GM19239 (cell line): ENCODE measurements at regions not wholly inside any gene's neighbourhood (a gene's known extent, or its start where the extent isn't known, plus 50 kb on each side); places are given as distances from the start of the nearest gene placed in this dataset.

Source experiments
- DNase-seq: peaks from one replicate; pipeline ENCODE4 v3.0.0; 2011; ENCODE audit warnings: low spot score; ENCODE audit not compliant: insufficient read length
- FAIRE-seq: peaks from 2 replicates; lab custom pipeline; 2011; peaks lifted over from hg19 to GRCh38; lab: Jason Lieb, UNC

DNA sequence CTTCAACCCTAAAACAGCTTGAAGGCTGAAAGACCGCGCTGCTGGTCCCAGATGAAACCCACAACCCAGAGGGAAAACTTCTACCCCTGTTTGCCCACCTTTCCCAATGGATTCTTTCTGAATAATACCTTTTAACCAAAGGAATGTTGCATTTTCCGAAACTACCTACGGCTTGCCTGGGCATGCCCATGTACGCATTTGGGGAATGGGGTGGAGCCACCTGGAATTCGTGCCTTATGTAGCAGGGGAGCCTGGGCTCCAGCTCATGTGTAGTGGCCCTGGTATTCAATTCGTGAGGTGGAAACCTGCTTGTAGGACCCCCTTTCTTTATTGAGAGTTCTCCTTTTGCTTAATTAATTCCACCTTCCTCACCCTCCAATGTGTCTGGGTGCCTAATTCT lies 256.6 kb upstream of the RGS18 start:
- DNase-seq (no peak), FAIRE-seq (no peak)

DNA sequence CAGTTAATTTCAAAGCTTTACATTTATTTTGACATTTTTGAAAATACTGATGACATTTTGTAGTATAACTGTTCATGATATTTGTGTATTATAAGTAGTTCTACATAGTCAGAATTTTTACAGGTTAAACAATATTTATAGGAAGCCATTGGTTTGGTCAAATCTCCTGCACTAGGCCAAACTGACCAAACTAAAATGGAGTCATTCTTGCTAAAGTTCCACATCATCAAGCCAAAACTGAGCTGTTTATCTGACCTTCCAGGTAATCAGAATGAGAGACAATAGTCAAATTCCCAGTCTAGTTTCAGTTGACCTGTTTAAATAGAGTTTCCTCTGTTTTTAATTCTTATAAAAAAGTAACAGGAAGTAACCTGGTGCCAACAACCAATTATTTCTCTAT lies 253.3 kb upstream of the RGS18 start:
- no peak for DNase-seq
- no peak for FAIRE-seq

DNA sequence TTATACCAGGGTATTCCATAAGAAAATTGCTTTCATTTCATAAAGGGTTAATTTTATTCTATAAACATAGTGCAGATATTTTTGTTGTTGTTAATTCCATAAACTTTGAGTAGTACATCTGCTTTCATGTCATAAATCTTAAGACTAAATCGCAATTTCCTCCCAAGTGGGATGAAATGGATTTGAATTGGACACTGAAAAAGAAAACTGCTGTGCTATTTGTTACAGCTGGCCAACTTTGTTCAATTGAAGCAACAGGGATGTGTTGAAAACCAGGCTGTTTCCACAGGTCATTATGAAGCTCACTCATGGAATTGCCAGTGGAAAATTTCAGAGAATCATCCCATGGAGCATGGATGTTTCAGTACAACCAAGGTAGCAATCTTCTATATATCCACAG lies 252.5 kb upstream of the RGS18 start:
- FAIRE-seq (no peak), DNase-seq (no peak)

DNA sequence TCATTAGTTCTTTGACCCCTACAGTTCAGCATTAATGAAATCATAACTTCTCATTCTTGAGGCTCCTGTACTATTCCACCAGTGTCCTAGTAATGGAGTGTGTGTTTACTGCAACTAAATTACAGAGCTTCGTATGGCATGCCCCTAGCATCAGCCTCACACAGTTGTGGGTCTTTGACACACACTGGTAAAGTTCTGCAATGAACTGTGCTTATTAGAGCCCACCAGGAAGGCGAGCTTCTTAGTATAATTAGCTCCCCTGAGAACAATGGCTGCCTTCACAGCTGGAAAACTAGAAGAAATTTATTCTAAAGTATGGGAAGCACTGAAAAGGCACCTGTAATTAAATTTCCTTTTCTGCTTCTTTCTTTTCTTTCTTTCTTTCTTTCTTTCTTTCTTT lies 251.1 kb upstream of the RGS18 start:
- DNase-seq (no peak), FAIRE-seq (no peak)

DNA sequence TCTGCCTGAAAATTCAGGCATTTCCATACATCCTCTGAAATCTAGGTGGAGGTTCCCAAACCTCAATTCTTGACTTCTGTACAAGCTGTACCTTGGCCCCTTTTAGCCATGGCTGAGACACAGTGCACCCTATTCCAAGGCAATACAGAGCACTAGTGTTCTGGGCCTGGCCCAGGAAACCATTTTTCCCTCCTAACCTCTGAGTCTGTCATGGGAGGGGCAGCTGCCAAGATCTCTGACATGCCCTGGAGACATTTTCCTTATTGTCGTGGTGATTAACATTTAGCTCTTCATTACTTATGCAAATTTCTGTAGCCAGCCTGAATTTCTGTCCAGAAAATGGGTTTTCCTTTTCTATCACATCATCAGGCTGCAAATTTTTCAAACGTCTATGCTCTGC lies 248.0 kb upstream of the RGS18 start:
- FAIRE-seq (no peak), DNase-seq (no peak)

DNA sequence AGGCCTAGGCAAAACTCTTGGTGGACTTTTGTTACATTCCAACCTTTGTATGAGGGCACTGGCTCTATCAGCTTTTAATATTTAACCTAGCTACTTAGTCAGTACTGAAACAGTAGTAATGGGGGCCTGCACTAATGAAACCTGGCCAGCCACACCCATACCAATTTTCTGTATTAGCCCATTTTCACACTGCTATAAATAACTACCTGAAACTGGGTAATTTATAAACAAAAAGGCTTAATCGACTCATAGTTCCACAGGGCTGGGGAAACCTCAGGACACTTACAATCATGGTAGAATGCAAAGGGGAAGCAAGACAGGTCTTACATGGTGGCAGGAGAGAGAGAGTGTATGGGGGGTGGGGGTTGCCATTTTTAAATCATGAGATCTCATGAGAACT lies 245.7 kb upstream of the RGS18 start:
- FAIRE-seq: peak; percentile 31

DNA sequence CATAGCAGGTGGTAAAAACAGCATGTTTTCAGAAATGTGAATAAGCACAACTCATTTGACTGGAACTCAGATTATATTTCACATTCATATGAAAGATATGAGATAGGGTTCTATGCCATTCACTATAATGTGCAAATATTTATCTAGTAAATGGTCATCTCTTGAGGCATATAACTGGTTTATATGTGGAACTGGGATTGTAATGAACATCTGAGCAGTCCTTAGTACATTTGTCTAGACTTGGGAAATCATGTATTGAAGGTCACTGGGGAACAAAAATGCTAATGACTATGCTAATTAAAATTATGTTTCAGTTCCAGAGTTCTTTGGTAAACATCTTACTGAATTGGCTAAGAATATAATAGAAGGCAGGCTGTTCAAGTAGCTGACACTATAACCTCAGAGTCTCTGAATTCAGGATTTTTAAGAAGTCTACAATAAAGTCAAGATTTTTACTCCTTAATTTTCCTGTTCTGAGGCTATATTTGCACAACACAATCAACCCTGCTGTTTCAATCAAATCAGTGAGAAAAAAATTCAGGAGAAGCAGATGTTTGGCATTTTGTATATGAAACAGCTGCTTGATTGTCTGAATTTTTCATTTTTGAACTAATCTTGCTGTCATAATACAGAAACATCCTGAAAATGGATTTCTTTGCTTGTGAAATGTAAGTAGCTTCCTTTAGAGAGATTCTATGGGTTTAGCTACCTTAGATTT lies 244.8 kb upstream of the RGS18 start:
- no peak for FAIRE-seq
- no peak for DNase-seq

More for the DNA sequence above, 245.7 kb upstream of the RGS18 start:
- no peak for DNase-seq

DNA sequence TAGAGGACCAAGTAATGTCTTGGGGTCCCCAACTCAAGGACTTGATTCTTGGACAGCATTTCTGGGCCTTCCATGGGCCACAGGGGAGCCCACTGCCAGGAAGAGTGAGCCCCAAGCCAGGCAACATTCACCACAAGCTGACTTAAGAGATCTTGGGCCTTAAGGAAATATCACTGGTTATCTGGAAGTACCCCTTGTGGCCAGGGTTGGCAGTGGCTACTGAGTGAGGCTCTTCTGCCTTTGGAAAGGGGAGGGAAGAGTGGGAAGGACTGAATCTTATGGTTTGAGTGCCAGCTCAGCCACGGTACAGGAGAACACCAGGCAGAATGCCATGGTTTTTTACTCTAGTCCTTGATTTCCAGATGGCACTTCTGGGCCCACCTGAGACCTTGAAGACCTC lies 228.9 kb upstream of the RGS18 start:
- no peak for FAIRE-seq

DNA sequence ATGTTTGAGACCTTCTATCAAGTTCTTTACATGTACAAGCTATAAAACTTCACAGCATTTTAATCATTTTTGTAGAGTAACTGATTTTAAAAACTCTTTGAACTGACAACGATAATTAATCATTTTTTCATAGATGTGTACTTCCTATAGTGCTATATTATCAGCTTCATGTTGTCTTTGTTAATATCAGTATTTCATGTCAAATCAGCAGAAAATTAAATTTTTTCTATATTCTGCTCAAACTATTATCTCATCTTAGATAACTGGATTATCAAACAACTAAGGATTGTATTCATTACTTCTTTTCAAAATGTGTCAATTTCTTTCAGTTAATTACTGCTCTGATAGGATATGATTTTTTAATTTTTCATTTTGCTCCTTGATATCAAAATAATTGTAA lies 214.6 kb upstream of the RGS18 start:
- FAIRE-seq: no peak

More for the DNA sequence above, 228.9 kb upstream of the RGS18 start:
- no peak for DNase-seq

DNA sequence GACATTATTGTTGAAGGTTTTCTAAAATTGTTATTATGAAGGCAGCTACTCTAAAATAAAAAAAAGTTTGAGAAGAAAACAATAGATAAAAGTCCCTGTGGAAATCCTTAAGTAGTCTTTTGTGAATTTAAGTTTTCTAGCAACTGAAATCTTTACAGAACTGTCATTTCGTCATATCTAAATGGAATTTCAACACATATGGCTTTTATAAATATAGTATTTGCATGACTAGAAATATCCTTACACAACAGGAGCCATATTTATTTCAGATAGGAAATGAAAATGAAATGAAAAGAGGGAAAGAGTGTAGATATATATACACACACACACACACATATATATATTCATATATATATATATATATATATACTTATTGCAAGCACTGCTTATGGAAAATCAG lies 204.7 kb upstream of the RGS18 start:
- DNase-seq: no peak

More for the DNA sequence above, 214.6 kb upstream of the RGS18 start:
- no peak for DNase-seq

DNA sequence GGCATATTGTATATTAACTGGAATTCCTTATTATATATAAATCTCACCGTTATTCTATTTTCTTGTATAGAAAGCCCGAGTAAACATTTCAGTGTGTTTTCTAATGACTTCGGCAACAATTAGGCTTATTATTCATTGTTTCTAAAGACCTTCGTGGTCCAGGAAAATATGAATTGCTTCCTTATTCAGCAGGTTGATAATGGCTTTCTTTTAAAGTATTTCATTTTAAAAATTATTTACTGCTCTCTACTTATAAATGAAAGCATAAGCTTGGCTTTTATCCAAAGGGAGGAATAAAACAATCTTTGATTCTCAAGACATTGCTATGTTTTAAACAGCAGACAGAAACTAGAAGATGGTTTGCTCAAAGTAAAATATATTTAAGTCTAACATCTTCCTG lies 198.4 kb upstream of the RGS18 start:
- DNase-seq (no peak), FAIRE-seq (no peak)

More for the DNA sequence above, 204.7 kb upstream of the RGS18 start:
- FAIRE-seq: no peak

DNA sequence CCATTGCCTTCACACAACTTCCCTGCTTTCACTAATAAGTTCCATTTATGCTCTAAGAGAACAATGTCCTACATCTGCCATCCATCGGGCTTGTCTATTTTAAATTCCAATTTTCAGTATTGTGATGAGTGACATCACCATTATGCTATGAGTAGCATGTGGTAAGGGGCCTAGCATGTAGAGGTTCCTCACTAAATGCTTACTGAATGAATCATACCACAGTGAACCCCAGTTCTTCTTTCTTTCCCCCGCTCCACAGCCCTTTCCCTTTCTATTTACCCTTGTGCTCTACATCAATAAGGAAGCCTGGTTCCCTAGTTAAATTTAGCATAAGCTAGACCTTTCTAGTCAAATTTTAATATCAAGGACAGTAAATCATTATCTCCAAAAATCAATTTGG lies 195.0 kb upstream of the RGS18 start:
- FAIRE-seq (no peak), DNase-seq (no peak)

DNA sequence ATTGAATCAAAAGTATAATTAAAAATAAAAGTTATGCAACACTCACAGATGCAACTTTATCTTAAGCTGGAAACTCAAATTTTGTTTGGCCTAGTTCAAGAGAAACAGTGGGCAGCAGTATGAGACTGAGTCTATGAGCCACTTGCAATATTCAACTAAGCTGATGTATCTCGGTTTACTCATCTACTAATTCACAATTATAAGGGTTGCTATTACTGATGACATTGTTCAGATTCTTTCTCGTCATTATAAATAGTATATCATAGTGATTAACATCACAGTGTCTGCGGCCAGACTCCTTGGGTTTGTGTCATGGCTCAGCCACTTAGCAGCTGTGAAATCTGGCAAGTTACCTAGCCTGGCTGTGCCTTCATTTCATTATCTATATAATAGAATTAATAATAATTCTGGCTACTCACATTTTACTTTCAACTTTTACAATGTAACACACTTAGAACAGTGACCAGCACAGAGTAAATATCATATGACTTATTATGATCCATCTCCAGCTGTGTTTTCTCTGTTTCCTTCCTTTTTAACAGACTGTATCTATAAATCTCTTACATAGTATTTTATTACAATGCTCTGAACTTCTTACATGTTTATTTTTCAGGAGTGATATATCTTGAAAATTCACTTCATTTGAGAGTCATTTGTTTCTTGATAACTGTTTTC lies 194.3 kb upstream of the RGS18 start:
- DNase-seq: no peak
- FAIRE-seq: no peak

DNA sequence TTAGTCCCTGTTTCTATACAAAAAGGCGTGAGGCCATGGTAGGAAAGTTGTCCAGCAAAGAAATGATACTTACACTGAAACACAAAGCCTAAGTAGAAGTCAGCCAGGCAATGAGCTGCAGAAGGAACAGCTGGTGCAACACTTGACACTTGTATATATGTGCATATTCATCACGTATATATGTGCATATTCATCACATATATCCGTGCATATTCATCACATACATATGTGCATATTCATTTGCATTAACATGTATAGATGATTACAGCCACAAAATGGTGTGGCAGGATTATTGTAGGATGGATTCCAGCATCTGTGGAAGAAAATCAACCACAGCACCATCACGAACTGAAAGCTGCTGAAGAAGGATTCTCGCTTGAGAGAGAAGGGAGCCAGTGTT lies 189.0 kb upstream of the RGS18 start:
- no peak for DNase-seq
- no peak for FAIRE-seq

DNA sequence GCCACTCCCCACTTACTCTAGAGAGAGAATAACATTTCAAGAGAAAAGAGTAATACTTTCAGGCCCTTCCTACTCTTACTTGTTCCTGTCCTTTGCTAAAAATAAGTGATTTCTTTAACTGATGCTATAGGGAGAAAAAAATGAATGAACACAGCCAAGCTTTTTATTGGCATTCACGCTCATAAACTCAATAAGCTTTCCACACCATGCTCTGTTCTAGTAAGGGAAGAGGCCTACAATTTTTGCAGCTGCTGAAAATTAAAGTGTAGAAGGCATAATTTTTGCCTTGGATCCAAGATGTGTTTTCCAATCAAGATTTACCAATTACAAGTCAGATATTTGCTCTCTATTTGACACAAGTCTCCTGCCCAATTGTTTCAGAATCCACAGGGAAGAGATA lies 188.1 kb upstream of the RGS18 start:
- FAIRE-seq (no peak), DNase-seq (no peak)

DNA sequence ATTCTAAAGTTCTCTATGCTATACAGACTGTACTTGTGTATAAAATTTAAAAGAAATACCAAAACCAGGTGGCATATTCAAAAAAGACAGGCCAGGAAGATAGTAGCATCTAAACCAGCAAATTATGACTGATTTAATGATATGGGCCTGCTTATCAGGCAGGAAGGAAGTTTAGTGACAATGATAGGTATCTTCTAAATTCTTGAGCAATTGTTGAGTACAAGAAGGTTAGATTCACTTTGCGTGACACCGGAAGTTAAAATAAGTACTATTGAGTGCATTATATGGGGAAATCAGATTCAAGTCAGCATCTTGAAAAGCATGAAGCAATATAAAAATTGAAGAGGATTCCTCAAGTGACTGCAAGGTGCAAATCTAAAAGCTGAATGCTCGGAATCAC lies 186.8 kb upstream of the RGS18 start:
- DNase-seq (no peak), FAIRE-seq (no peak)

DNA sequence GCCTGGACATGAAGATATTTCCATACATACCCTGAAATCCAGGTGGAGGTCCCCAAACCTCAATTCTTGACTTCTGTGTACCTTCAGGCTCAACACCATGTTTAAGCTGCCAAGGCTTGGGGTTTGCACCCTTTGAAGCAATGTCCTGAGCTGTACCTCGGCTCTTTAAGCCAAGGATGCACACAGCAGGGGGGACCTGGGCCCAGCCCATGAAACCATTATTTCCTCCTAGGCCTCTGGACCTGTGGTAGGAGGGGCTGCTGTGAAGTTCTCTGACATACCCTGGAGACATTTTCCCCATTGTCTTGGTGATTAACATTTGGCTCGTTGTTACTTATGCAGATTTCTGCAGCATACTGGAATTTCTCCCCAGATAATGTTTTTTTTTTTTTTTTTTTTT lies 184.3 kb upstream of the RGS18 start:
- FAIRE-seq (no peak), DNase-seq (no peak)

DNA sequence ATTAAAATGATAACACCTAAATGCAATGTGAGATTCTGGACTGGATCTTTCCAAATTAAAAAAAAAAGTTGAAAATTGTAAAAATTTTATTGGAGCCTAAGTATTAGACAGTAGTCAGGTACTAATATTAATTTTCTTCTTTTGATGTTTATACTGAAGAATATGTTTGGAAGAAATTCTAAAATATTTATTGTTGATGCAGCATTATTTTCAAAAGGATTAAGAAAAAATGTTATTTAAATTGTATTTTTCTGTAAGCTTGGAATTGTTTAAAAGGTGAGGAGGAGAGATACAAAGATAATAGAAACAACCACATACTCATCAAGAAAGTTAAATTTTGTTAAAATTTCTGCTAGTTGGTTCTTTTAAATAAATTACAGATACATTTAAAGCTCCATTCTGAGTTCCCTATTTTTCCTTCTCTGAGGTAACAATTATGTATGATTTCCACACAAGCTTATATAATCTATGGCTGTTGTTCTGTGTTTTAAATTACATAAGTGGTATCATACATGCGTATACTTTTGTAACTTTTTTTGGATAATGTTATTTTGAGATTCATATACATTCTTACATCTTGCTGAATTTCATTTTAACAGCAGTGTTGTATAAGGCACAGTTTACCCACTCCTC lies 180.3 kb upstream of the RGS18 start:
- DNase-seq (no peak), FAIRE-seq (no peak)

DNA sequence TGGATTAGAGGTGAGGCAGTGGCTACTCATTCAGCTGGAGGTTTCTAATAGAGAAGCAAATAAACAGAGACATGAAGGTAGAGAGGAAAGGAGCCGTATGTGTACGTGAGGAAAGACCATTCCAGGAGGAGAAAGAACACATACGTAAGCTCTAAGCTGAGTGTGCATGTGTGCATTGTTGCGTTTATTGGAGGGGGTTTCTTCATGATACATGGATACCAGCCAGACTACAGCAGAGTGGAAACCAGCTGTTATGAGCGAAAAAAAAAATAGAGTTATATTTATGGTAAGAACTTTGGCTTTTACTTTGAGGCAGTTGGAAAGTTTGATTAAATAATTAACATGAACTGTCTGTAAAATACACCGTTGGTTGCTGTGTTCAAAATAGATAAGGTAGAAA lies 173.4 kb upstream of the RGS18 start:
- DNase-seq (no peak), FAIRE-seq (no peak)

DNA sequence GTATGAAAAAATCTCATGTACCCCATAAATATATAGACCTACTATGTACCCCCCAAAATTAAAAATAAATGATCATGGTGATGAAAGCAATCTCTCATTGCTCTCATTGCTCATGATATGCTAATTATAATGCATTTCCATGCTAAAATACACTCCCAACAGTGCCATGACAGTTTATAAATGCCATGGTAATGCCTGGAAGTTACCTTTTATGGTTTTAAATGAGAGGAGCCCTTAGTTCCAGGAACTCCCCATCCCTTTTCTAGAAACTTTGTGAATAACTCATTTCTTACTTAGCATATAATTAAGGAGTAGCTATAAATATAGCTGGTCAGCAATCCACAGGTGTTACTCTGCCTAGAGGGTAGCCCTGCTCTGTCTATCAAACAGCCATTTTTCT lies 166.1 kb upstream of the RGS18 start:
- FAIRE-seq: no peak
- no peak for DNase-seq

DNA sequence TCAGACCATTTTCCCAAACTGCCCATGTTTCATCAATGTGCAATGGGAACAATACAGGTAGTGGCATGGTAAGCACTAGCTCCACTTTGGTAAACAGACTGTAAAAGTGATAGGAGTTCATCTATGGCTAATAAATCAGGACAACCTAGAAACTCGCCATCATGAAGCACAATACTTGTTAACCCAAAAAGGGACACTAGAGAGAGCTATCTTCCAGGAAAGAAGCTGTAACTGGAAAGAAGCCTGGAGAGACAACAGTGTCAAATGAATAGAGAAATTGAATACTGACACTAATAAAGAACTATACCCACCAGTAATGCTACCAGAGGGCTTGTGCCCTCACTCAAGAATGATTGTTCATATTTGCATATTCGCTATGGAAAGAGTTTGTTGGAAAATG lies 164.7 kb upstream of the RGS18 start:
- FAIRE-seq (no peak), DNase-seq (no peak)

DNA sequence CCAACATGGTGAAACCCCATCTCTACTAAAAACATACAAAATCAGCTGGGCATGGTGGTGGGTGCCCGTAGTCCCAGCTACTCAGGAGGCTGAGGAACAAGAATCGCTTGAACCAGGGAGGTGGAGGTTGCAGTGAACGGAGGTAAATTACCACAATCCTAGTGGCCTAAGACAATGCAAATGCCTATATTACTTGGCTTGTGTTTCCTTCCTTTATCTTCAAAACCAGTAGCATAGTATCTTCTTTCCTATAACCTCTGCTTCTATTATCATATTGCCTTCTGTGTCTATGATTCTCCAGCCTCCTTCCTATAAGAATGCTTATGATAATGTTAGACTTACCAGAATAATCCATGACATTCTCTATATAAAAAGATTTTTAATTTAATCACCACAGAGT lies 156.2 kb upstream of the RGS18 start:
- FAIRE-seq: no peak
- no peak for DNase-seq
